CD4-positive, alpha-beta T cell (primary cell): ENCODE measurements at regions not wholly inside any gene's neighbourhood (a gene's known extent, or its start where the extent isn't known, plus 50 kb on each side); places are given as distances from the start of the nearest gene placed in this dataset.

ENCODE experiments used
- ATAC-seq: fragments of 200-7000 bp; cut with Tn5 transposase; one replicate; pipeline ENCODE4 v1.10.0; 2022; ENCODE audit warnings: mild to moderate bottlenecking; ENCODE audit not compliant: poor library complexity
- CTCF ChIA-PET: fragments of 350-600 bp; sonication (Branson Sonifier 250); formaldehyde crosslinking; loops from one replicate; lab custom pipeline; 2021; ENCODE audit warnings: antibody characterized with exemption, inconsistent platforms; lab: Charles Lee
- POLR2A ChIA-PET: fragments of 350-600 bp; sonication (Branson Sonifier 250); formaldehyde crosslinking; loops from one replicate; lab custom pipeline; 2021; ENCODE audit warnings: antibody characterized with exemption, inconsistent platforms; lab: Charles Lee
- DNase-seq, 14 experiments: peaks; one replicate each; pipeline ENCODE4 v3.0.0-alpha.2; 2013 to 2020; ENCODE audit warnings: mixed read lengths in 2 of 14
- H3K27ac ChIP-seq, 2 donors: one replicate each; pipeline versions ENCODE4 v1.5.1 to v1.7.0; 2013; ENCODE audit warnings: low read length in 2 of 2, low read depth in 1 of 2, mild to moderate bottlenecking in 1 of 2
- H3K27me3 ChIP-seq, 2 experiments: 1 replicate in 1 of 2; 2 replicates in 1 of 2; pipeline versions ENCODE4 v1.6.1 to v1.7.0; 2013; ENCODE audit warnings: low read length in 2 of 2, control low read depth in 1 of 2, mild to moderate bottlenecking in 1 of 2, moderate library complexity in 1 of 2; ENCODE audit not compliant: insufficient read depth in 2 of 2, control insufficient read depth in 1 of 2
- H3K36me3 ChIP-seq: one replicate; pipeline ENCODE4 v1.6.1; 2013; ENCODE audit warnings: low read length, control low read depth; ENCODE audit not compliant: insufficient read depth
- H3K4me1 ChIP-seq: one replicate; pipeline ENCODE4 v1.6.1; 2013; ENCODE audit warnings: low read length, control low read depth; ENCODE audit not compliant: insufficient read depth
- H3K4me3 ChIP-seq: one replicate; pipeline ENCODE4 v1.5.1; 2013; ENCODE audit warnings: mild to moderate bottlenecking, low read length, moderate library complexity
- H3K9me3 ChIP-seq, 2 experiments: 1 replicate in 1 of 2; 2 replicates in 1 of 2; pipeline versions ENCODE4 v1.6.1 to v1.7.0; 2013; ENCODE audit warnings: low read length in 2 of 2, mild to moderate bottlenecking in 2 of 2, control low read depth in 1 of 2, moderate library complexity in 1 of 2; ENCODE audit not compliant: control insufficient read depth in 1 of 2, insufficient read depth in 1 of 2
- H3K27ac Mint-ChIP-seq: one replicate; pipeline ENCODE4 v1.8.0; 2020; ENCODE audit warnings: mixed read lengths
- H3K27me3 Mint-ChIP-seq: one replicate; pipeline ENCODE4 v1.8.0; 2021; ENCODE audit warnings: mixed read lengths
- H3K36me3 Mint-ChIP-seq: one replicate; pipeline ENCODE4 v1.8.0; 2021; ENCODE audit warnings: low read depth, mixed read lengths
- H3K4me1 Mint-ChIP-seq: one replicate; pipeline ENCODE4 v1.8.0; 2021; ENCODE audit warnings: low read depth, mixed read lengths
- H3K4me3 Mint-ChIP-seq: one replicate; pipeline ENCODE4 v1.8.0; 2020; ENCODE audit warnings: mild to moderate bottlenecking, mixed read lengths
- H3K9me3 Mint-ChIP-seq: one replicate; pipeline ENCODE4 v1.8.0; 2020; ENCODE audit warnings: mixed read lengths
- intact Hi-C, 2 experiments: fragments of 100-400 bp; cut with DNase I in 1 of 2; cut with micrococcal nuclease in 1 of 2; formaldehyde crosslinking; loops; one replicate each; pipeline versions ENCODE4 v1.15.1 to v1.9.0; 2023 to 2025; cut with DNase I, micrococcal nuclease
- TF ChIP-seq, protein P1 (sequence below): fragments of 200-600 bp; IDR thresholded peaks from one replicate; pipeline ENCODE4 v1.8.0; 2022; ENCODE audit warnings: antibody characterized with exemption, mild to moderate bottlenecking

- H3K4me3 Mint-ChIP-seq = no peak overlapping the region
- intact Hi-C loops = no loop called here
- DNase-seq = no peak
- H3K27ac Mint-ChIP-seq = no peak overlapping the region
- POLR2A ChIA-PET = no interaction called here
- H3K36me3 Mint-ChIP-seq = no peaks in the 10 kb centered on the region
- Histone ChIP-seq H3K9me3 (no peaks in the 10 kb centered on the region), H3K36me3 (no peaks in the 10 kb centered on the region), H3K4me3 (no peak overlapping the region), H3K27ac (no peak overlapping the region), H3K4me1 (no peaks in the 10 kb centered on the region), H3K27me3 (peaks cover 0 to 4% of the 10 kb centered on the region in 2 experiments)
- H3K27me3 Mint-ChIP-seq = peaks cover 15% of the 10 kb centered on the region
- ATAC-seq = no peak
- TF ChIP-seq, protein P1, sequence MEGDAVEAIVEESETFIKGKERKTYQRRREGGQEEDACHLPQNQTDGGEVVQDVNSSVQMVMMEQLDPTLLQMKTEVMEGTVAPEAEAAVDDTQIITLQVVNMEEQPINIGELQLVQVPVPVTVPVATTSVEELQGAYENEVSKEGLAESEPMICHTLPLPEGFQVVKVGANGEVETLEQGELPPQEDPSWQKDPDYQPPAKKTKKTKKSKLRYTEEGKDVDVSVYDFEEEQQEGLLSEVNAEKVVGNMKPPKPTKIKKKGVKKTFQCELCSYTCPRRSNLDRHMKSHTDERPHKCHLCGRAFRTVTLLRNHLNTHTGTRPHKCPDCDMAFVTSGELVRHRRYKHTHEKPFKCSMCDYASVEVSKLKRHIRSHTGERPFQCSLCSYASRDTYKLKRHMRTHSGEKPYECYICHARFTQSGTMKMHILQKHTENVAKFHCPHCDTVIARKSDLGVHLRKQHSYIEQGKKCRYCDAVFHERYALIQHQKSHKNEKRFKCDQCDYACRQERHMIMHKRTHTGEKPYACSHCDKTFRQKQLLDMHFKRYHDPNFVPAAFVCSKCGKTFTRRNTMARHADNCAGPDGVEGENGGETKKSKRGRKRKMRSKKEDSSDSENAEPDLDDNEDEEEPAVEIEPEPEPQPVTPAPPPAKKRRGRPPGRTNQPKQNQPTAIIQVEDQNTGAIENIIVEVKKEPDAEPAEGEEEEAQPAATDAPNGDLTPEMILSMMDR = no peak
- H3K9me3 Mint-ChIP-seq = peaks cover 5% of the 10 kb centered on the region
- CTCF ChIA-PET = no interaction called here
- H3K4me1 Mint-ChIP-seq = no peaks in the 10 kb centered on the region
Observed at GRCh38 chr4:15151033-15151432, 148.8 kb downstream of the CPEB2 start.

GRCh38 chr4:15153662-15154061, 151.4 kb downstream of the CPEB2 start:
- DNase-seq = no peak
- H3K4me1 ChIP-seq = no peaks in the 10 kb centered on the region
- H3K27me3 ChIP-seq = no peaks in the 10 kb centered on the region
- intact Hi-C loops = no loop called here
- peaks cover 15% of the 10 kb centered on the region for H3K27me3 Mint-ChIP-seq
- no peak overlapping the region for H3K27ac Mint-ChIP-seq
- no peak for ATAC-seq
- no peaks in the 10 kb centered on the region for H3K36me3 ChIP-seq
- ChIA-PET POLR2A (no interaction called here), CTCF (no interaction called here)
- H3K9me3 Mint-ChIP-seq = peaks cover 8% of the 10 kb centered on the region
- no peak overlapping the region for H3K4me3 Mint-ChIP-seq
- no peaks in the 10 kb centered on the region for H3K36me3 Mint-ChIP-seq
- no peak overlapping the region for H3K27ac ChIP-seq
- no peak overlapping the region for H3K4me3 ChIP-seq
- H3K4me1 Mint-ChIP-seq = no peaks in the 10 kb centered on the region
- no peaks in the 10 kb centered on the region for H3K9me3 ChIP-seq
- TF ChIP-seq, protein P1 = no peak

DNA sequence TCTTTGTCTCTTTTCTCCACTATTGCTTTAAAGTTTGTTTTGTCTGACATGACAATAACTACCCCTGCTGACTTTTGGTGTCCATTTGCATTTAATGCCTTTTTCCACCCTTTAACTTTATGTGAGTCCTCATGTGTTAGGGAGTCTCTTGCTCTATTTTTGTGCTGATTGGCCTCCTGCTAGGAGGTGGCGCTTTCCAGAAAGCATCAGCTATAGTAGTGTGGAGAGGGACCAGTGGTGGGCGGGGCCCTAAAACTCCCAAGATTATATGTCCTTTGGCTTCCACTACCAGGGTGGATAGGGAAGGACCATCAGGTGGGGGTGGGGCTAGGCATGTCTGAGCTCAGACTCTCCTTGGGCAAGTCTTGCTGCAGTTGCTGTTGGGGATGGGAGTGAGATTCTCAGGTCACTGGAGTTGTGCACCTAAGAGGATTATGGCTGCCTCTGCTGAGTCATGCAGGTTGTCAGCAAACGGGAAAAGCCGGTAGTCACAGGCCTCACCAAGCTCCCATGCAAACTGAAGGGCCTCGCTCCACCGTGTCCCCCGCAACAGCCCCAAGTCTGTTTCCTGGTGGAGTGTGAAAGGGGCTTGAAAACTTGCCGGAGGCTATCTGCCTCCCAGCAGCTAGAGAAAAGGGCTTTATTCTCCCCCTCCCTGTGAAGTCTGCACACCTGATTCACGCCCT, 156.3 kb downstream of the CPEB2 start:
- H3K27me3 Mint-ChIP-seq = peaks cover 31% of the 10 kb centered on the region
- H3K36me3 Mint-ChIP-seq = no peaks in the 10 kb centered on the region
- ChIA-PET CTCF (no interaction called here), POLR2A (no interaction called here)
- H3K9me3 Mint-ChIP-seq = peaks cover 8% of the 10 kb centered on the region
- no peaks in the 10 kb centered on the region for H3K36me3 ChIP-seq
- H3K9me3 ChIP-seq = no peaks in the 10 kb centered on the region
- peaks cover 3 to 4% of the 10 kb centered on the region in 2 experiments for H3K27me3 ChIP-seq
- H3K4me1 ChIP-seq = no peaks in the 10 kb centered on the region
- H3K27ac ChIP-seq = no peak overlapping the region
- H3K4me3 ChIP-seq = no peak overlapping the region
- intact Hi-C loops = no loop called here
- ATAC-seq = no peak
- TF ChIP-seq, protein P1 = no peak
- no peaks in the 10 kb centered on the region for H3K4me1 Mint-ChIP-seq
- DNase-seq = no peak
- no peak overlapping the region for H3K4me3 Mint-ChIP-seq
- no peak overlapping the region for H3K27ac Mint-ChIP-seq
